ENCODE measurements at regions not wholly inside any gene's neighbourhood (a gene's known extent, or its start where the extent isn't known, plus 50 kb on each side); places are given as distances from the start of the nearest gene placed in this dataset.

- TF ChIP-seq POLR2A (IDR thresholded peaks at IDR 0.05) (no peak), CTCF (IDR thresholded peaks at IDR 0.05) (no peak)
Observed at GRCh38 chr14:58750321-58751269, 112.8 kb downstream of the DACT1 start.

Data from adrenal gland (tissue), 5 donors.